ENCODE measurements at regions not wholly inside any gene's neighbourhood (a gene's known extent, or its start where the extent isn't known, plus 50 kb on each side); places are given as distances from the start of the nearest gene placed in this dataset.

DNA sequence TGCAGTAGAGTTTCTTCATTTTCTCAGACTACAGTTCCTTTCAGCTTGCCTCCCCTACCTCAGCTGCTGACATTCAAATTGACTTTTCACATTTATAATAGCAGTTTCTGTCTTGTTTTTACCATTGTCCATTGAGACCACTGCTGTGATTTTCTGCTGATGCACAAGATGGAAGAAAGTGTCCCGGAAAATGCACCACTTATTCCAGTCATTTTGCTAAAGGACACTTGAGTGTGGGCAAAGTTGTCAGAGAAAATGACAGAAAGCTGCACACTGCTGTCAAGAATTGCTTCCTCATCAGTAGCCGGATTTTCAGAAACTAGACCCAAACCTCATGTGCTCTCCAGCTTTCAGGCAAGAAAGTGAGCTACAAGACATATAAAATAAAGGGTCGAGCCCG lies 546.2 kb upstream of the SETBP1 start:
- no peak for TF ChIP-seq POLR2AphosphoS5 (IDR thresholded peaks at IDR 0.05; ENCODE audit: low read depth, low read length)
- TF ChIP-seq SIN3A (IDR thresholded peaks at IDR 0.05; ENCODE audit: borderline replicate concordance, insufficient read depth, low read length): no peak
- TF ChIP-seq, protein P1, sequence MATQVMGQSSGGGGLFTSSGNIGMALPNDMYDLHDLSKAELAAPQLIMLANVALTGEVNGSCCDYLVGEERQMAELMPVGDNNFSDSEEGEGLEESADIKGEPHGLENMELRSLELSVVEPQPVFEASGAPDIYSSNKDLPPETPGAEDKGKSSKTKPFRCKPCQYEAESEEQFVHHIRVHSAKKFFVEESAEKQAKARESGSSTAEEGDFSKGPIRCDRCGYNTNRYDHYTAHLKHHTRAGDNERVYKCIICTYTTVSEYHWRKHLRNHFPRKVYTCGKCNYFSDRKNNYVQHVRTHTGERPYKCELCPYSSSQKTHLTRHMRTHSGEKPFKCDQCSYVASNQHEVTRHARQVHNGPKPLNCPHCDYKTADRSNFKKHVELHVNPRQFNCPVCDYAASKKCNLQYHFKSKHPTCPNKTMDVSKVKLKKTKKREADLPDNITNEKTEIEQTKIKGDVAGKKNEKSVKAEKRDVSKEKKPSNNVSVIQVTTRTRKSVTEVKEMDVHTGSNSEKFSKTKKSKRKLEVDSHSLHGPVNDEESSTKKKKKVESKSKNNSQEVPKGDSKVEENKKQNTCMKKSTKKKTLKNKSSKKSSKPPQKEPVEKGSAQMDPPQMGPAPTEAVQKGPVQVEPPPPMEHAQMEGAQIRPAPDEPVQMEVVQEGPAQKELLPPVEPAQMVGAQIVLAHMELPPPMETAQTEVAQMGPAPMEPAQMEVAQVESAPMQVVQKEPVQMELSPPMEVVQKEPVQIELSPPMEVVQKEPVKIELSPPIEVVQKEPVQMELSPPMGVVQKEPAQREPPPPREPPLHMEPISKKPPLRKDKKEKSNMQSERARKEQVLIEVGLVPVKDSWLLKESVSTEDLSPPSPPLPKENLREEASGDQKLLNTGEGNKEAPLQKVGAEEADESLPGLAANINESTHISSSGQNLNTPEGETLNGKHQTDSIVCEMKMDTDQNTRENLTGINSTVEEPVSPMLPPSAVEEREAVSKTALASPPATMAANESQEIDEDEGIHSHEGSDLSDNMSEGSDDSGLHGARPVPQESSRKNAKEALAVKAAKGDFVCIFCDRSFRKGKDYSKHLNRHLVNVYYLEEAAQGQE (IDR thresholded peaks at IDR 0.05; ENCODE audit: insufficient read depth in 1 of 2, low read depth in 2 of 2, low read length in 2 of 2): no peak

All from PFSK-1 (cell line).